ENCODE measurements at regions not wholly inside any gene's neighbourhood (a gene's known extent, or its start where the extent isn't known, plus 50 kb on each side); places are given as distances from the start of the nearest gene placed in this dataset.

GRCh38 chr2:176554101-176555048, 285.1 kb downstream of the MTX2 start:
- H3K27me3 ChIP-seq (replicated peaks), result peaks cover 9% of the 10 kb centered on the region
- H3K27ac ChIP-seq, result no peak overlapping the region
- TF ChIP-seq CTCF (IDR thresholded peaks at IDR 0.05; ENCODE audit: low read depth, low read length, missing control alignments), result peak; percentile 74
- DNase-seq, result peak; percentile 30
- H3K36me3 ChIP-seq (replicated peaks), result no peaks in the 10 kb centered on the region
- peak overlapping the region; percentile 60 for H3K4me3 ChIP-seq (ENCODE audit: low read depth, low read length)
- in situ Hi-C loops (cut with HindIII; ENCODE audit: low pct_ligation_motif_present, low sequenced_read_pairs), result no loop called here

GRCh38 chr2:176555112-176555511, 285.9 kb downstream of the MTX2 start:
- in situ Hi-C loops (cut with HindIII; ENCODE audit: low pct_ligation_motif_present, low sequenced_read_pairs), result no loop called here
- Histone ChIP-seq H3K27me3 (replicated peaks) (peaks cover 9% of the 10 kb centered on the region), H3K36me3 (replicated peaks) (no peaks in the 10 kb centered on the region), H3K4me3 (ENCODE audit: low read depth, low read length) (no peak overlapping the region), H3K27ac (no peak overlapping the region)
- no peak for TF ChIP-seq CTCF (IDR thresholded peaks at IDR 0.05; ENCODE audit: low read depth, low read length, missing control alignments)
- no peak for DNase-seq

GRCh38 chr2:176555781-176556180, 286.5 kb downstream of the MTX2 start:
- H3K27ac ChIP-seq, result no peak overlapping the region
- DNase-seq, result no peak
- in situ Hi-C loops (cut with HindIII; ENCODE audit: low pct_ligation_motif_present, low sequenced_read_pairs), result no loop called here
- H3K4me3 ChIP-seq (ENCODE audit: low read depth, low read length), result no peak overlapping the region
- no peaks in the 10 kb centered on the region for H3K36me3 ChIP-seq (replicated peaks)
- peaks cover 9% of the 10 kb centered on the region for H3K27me3 ChIP-seq (replicated peaks)
- TF ChIP-seq CTCF (IDR thresholded peaks at IDR 0.05; ENCODE audit: low read depth, low read length, missing control alignments), result no peak

GRCh38 chr2:176556373-176556772, 287.1 kb downstream of the MTX2 start:
- H3K27me3 ChIP-seq (replicated peaks), result peaks cover 9% of the 10 kb centered on the region
- in situ Hi-C loops (cut with HindIII; ENCODE audit: low pct_ligation_motif_present, low sequenced_read_pairs), result no loop called here

GRCh38 chr2:176557821-176558220, 288.6 kb downstream of the MTX2 start:
- in situ Hi-C loops (cut with HindIII; ENCODE audit: low pct_ligation_motif_present, low sequenced_read_pairs), result no loop called here
- H3K4me3 ChIP-seq (ENCODE audit: low read depth, low read length), result no peak overlapping the region
- TF ChIP-seq CTCF (IDR thresholded peaks at IDR 0.05; ENCODE audit: low read depth, low read length, missing control alignments), result no peak
- H3K27ac ChIP-seq, result no peak overlapping the region
- DNase-seq, result no peak
- H3K27me3 ChIP-seq (replicated peaks), result peaks cover 9% of the 10 kb centered on the region
- H3K36me3 ChIP-seq (replicated peaks), result no peaks in the 10 kb centered on the region

More at GRCh38 chr2:176556373-176556772, 287.1 kb downstream of the MTX2 start:
- Histone ChIP-seq H3K4me3 (ENCODE audit: low read depth, low read length) (no peak overlapping the region), H3K27ac (no peak overlapping the region), H3K36me3 (replicated peaks) (no peaks in the 10 kb centered on the region)
- no peak for DNase-seq
- no peak for TF ChIP-seq CTCF (IDR thresholded peaks at IDR 0.05; ENCODE audit: low read depth, low read length, missing control alignments)
